Right lobe of liver (tissue), 6 donors: ENCODE measurements at regions not wholly inside any gene's neighbourhood (a gene's known extent, or its start where the extent isn't known, plus 50 kb on each side); places are given as distances from the start of the nearest gene placed in this dataset.

Source experiments
- ATAC-seq, 4 donors: fragments of 200-7000 bp; cut with Tn5 transposase; one replicate each; pipeline ENCODE4 v1.9.1; 2020; ENCODE audit warnings: mild to moderate bottlenecking in 4 of 4, moderate library complexity in 4 of 4
- DNase-seq, 3 donors: peaks; one replicate each; pipeline ENCODE4 v3.0.0-alpha.2; 2020
- H3K27ac ChIP-seq, 3 donors: fragments of 200-600 bp; one replicate each; pipeline ENCODE4 v1.8.0; 2022
- H3K27me3 ChIP-seq, 2 donors: fragments of 200-600 bp; one replicate each; pipeline ENCODE4 v1.8.0; 2022
- H3K36me3 ChIP-seq, 4 donors: fragments of 200-600 bp; sonication (generic) in 1 of 4; one replicate each; pipeline versions ENCODE4 v1.5.1 to v1.8.0; 2017 to 2022; ENCODE audit warnings: control low read depth in 1 of 4
- H3K4me1 ChIP-seq, 4 donors: fragments of 200-600 bp; sonication (generic) in 1 of 4; one replicate each; pipeline versions ENCODE4 v1.5.1 to v1.8.0; 2017 to 2022; ENCODE audit warnings: control low read depth in 1 of 4
- H3K4me3 ChIP-seq, 3 donors: fragments of 200-600 bp; one replicate each; pipeline ENCODE4 v1.8.0; 2022
- H3K9me3 ChIP-seq, 4 donors: fragments of 200-600 bp; sonication (generic) in 1 of 4; one replicate each; pipeline versions ENCODE4 v1.5.1 to v1.8.0; 2017 to 2022; ENCODE audit warnings: control low read depth in 1 of 4
- POLR2A ChIP-seq: fragments of 450-650 bp; IDR thresholded peaks from one replicate; pipeline ENCODE4 v1.6.1; 2017; ENCODE audit warnings: antibody characterized with exemption, mild to moderate bottlenecking
- WGBS: methylation state at CpG from one replicate; pipeline ENCODE4 v1.1.6; 2018; ENCODE audit warnings: low coverage, low lambda C conversion rate; ENCODE audit not compliant: insufficient coverage; ENCODE audit errors: missing lambda C conversion rate; 5-methylcytosine and 5-hydroxymethylcytosine counted together
- intact Hi-C, 2 donors: fragments of 100-400 bp; cut with DNase I; formaldehyde crosslinking; loops; one replicate each; pipeline versions ENCODE4 v1.11.2 to v1.14.1; 2022
- TF ChIP-seq, protein P1 (sequence below), 4 donors: fragments of 200-600 bp in 3 of 4; fragments of 450-650 bp in 1 of 4; IDR thresholded peaks; one replicate each; pipeline versions ENCODE4 v1.5.1 to v1.8.0; 2016 to 2022; ENCODE audit warnings: antibody characterized with exemption in 4 of 4, mild to moderate bottlenecking in 2 of 4
- donor health status: DM: no; HTN: yes; CAD: no.
- donor health status: DM: no; HTN: no; CAD: no.
- donor health status: DM: no; HTN: no; CAD: no.
- donor health status: DM: no; HTN: yes; CAD: no.
- donor health status: DM: no; HTN: yes; CAD: no.

DNA sequence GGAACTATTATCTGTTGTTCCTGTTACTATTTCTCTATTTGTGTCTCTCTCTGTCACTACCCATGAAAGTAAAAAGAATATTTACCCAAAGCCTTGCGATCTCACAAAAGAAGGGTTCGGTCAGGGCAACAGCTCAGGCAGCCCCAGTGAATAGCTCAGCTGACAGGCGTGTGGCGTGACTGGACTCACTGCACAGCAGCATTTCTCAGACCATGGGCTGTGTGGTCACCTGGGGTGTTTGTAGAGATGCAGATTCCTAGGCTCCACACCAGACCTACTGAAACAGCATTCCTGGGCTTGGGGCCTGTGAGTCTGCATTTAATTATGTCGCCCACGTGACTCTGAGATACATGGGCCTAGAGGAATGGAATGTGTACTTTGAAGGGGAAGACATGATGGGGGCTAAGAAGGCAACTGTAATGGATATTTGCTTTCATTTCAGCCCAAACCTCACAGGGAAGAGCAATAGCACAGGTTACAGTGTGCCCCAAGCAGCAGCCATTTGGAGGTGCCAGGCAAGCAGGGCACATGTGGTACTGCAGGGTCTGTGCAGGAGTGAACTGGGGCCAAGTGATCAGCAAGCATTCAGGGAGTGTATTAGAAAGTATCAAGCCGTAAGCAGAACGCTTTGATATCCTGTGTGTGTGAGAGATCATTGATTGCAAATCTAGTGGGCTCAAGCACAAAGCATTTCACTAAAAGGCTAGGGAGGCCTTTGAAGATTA lies 90.4 kb upstream of the RBMS1 start:
- no peaks in the 10 kb centered on the region for H3K36me3 ChIP-seq

DNA sequence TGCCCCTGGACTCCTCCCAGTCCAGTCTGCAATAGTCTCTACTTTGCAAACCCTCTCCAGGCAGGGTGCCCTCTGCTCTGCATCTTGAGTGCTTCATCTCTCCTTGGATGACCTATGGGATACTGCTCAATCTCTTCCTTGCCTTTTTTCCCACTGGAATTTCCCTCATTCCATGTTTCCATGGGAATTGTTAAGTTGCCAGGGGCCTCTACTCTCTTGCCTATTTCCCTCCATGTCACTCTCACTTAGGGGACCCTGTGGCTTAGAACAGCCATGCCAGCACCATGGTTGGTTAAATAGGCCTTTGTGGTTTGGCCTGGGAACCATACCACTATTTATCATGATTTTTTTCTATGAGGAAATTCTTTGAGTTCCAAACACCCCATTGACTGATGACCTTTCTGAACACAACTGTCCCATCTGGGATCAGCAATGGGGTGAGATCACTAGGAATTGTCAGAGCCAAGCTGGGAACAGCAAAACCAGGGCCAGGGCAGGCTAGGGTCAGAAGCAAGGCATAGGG lies 91.4 kb upstream of the RBMS1 start:
- no peak for ATAC-seq
- H3K4me1 ChIP-seq, result no peaks in the 10 kb centered on the region
- no peak overlapping the region for H3K27ac ChIP-seq
- no peaks in the 10 kb centered on the region for H3K36me3 ChIP-seq
- no peaks in the 10 kb centered on the region for H3K27me3 ChIP-seq
- TF ChIP-seq POLR2A, result no peak
- TF ChIP-seq, protein P1, sequence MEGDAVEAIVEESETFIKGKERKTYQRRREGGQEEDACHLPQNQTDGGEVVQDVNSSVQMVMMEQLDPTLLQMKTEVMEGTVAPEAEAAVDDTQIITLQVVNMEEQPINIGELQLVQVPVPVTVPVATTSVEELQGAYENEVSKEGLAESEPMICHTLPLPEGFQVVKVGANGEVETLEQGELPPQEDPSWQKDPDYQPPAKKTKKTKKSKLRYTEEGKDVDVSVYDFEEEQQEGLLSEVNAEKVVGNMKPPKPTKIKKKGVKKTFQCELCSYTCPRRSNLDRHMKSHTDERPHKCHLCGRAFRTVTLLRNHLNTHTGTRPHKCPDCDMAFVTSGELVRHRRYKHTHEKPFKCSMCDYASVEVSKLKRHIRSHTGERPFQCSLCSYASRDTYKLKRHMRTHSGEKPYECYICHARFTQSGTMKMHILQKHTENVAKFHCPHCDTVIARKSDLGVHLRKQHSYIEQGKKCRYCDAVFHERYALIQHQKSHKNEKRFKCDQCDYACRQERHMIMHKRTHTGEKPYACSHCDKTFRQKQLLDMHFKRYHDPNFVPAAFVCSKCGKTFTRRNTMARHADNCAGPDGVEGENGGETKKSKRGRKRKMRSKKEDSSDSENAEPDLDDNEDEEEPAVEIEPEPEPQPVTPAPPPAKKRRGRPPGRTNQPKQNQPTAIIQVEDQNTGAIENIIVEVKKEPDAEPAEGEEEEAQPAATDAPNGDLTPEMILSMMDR (IDR thresholded peaks at IDR 0.05), result no peak
- H3K9me3 ChIP-seq, result no peaks in the 10 kb centered on the region
- intact Hi-C loops, result no loop called here
- no peak overlapping the region for H3K4me3 ChIP-seq
- DNase-seq, result no peak

More for the DNA sequence above, 90.4 kb upstream of the RBMS1 start:
- Histone ChIP-seq H3K4me1 (no peaks in the 10 kb centered on the region), H3K27me3 (no peaks in the 10 kb centered on the region), H3K27ac (no peak overlapping the region), H3K4me3 (no peak overlapping the region), H3K9me3 (no peaks in the 10 kb centered on the region)
- no peak for DNase-seq
- ATAC-seq, result no peak
- 93% methylated on average over 6 of the region's 8 CpGs for WGBS
- TF ChIP-seq POLR2A, result no peak
- TF ChIP-seq, protein P1 (IDR thresholded peaks at IDR 0.05), result no peak
- intact Hi-C loops, result no loop called here

DNA sequence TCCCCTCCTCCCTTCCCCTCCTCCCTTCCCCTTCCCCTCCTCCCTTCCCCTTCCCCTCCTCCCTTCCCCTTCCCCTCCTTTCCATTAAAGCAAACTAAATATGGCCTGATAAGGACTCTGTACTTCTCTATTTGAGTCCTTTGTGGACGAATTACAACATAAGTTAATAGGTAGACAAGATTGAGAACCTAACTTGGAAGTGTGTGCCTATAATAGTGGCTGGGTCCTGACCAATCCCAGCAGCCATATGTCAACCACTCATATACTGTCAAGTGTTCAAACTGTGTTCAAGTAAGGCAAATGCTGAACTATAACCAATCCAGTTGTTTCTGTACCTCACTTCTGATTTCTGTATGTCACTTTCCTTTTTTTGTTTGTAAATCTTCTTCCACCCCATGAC lies 97.1 kb upstream of the RBMS1 start:
- TF ChIP-seq, protein P1 (IDR thresholded peaks at IDR 0.05), result no peak
- TF ChIP-seq POLR2A, result no peak
- intact Hi-C loops, result no loop called here
- Histone ChIP-seq H3K27me3 (no peaks in the 10 kb centered on the region), H3K27ac (no peak overlapping the region), H3K9me3 (no peaks in the 10 kb centered on the region), H3K4me3 (no peak overlapping the region), H3K36me3 (no peaks in the 10 kb centered on the region), H3K4me1 (no peaks in the 10 kb centered on the region)
- DNase-seq (no peak), ATAC-seq (peak in 3 of 4 donors; percentile 21 to 74 (median 62))
- WGBS, result 5% methylated on average over 1 of the region's 1 CpG

DNA sequence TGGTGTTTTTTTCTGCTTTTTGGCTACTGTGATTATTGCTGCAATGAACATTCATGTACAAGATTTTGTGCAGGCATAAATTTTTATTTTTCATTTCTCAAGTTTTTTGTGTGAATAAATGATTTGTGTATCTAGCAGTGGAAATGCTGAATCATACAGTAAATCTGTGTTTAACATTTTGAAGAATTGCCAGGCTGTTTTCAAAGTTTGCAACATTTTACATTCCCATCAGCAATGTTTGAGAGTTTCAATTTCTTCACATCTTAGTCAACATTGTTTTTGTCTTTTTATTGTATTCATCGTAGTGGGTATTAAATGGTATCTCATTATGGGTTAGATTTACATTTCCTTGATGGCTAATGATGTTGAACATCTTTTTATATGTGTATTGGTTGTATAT lies 98.8 kb upstream of the RBMS1 start:
- Histone ChIP-seq H3K36me3 (no peaks in the 10 kb centered on the region), H3K27me3 (no peaks in the 10 kb centered on the region), H3K4me3 (no peak overlapping the region), H3K9me3 (no peaks in the 10 kb centered on the region), H3K4me1 (no peaks in the 10 kb centered on the region), H3K27ac (no peak overlapping the region)
- no peak for TF ChIP-seq POLR2A
- TF ChIP-seq, protein P1 (IDR thresholded peaks at IDR 0.05), result no peak
- no peak for DNase-seq
- intact Hi-C loops, result no loop called here
- ATAC-seq, result no peak
- WGBS, result 71% methylated on average over 1 of the region's 1 CpG

DNA sequence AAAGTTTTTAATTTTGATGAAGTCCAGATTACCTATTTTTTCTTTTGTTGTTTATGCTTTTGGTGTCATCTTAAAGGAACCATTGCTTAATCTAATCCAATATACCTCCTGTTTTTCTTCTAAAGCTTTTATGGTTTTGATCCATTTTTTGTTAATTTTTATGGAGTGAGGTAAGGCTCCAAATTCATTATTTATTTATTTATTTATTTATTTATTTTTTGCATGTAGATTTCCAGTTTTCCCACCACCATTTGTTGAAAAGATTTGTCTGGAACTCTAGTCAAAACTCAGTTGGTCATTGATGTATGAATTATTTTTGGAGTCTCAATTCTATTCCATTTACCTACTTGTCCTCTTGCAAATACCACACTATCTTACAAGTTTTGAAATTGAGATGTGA lies 99.4 kb upstream of the RBMS1 start:
- Histone ChIP-seq H3K4me3 (no peak overlapping the region), H3K27ac (no peak overlapping the region), H3K9me3 (no peaks in the 10 kb centered on the region), H3K27me3 (no peaks in the 10 kb centered on the region), H3K36me3 (no peaks in the 10 kb centered on the region), H3K4me1 (no peaks in the 10 kb centered on the region)
- no peak for ATAC-seq
- intact Hi-C loops, result no loop called here
- no peak for DNase-seq
- TF ChIP-seq, protein P1 (IDR thresholded peaks at IDR 0.05), result no peak
- no peak for TF ChIP-seq POLR2A
